Esophagus squamous epithelium (tissue), 5 donors: ENCODE measurements at regions not wholly inside any gene's neighbourhood (a gene's known extent, or its start where the extent isn't known, plus 50 kb on each side); places are given as distances from the start of the nearest gene placed in this dataset.

ENCODE experiments used
- DNase-seq: peaks from one replicate; lab custom pipeline; 2025; lab: John Stamatoyannopoulos, UW
- H3K27ac ChIP-seq, 4 donors: fragments of 200-600 bp; sonication (generic); one replicate each; pipeline ENCODE4 v1.5.1; 2016 to 2019; ENCODE audit warnings: mild to moderate bottlenecking in 1 of 4
- H3K27me3 ChIP-seq, 4 donors: fragments of 200-600 bp; sonication (generic); 1 replicate in 3 of 4; 2 replicates in 1 of 4; pipeline versions ENCODE4 v1.5.1 to v1.6.0; 2017 to 2021; ENCODE audit warnings: antibody characterized with exemption in 1 of 4
- H3K36me3 ChIP-seq, 3 donors: fragments of 200-600 bp; sonication (generic); one replicate each; pipeline ENCODE4 v1.5.1; 2016 to 2019
- H3K4me1 ChIP-seq, 3 donors: fragments of 200-600 bp; sonication (generic); one replicate each; pipeline ENCODE4 v1.5.1; 2017 to 2019
- H3K4me3 ChIP-seq, 4 donors: fragments of 200-600 bp; sonication (generic); 1 replicate in 3 of 4; 2 replicates in 1 of 4; pipeline ENCODE4 v1.5.1; 2016 to 2019; ENCODE audit warnings: mild to moderate bottlenecking in 2 of 4, moderate library complexity in 1 of 4
- H3K9me3 ChIP-seq, 3 donors: fragments of 200-600 bp; sonication (generic); one replicate each; pipeline ENCODE4 v1.5.1; 2016 to 2019
- CTCF ChIP-seq, 6 experiments: fragments of 450-650 bp in 4 of 6; fragments of 200-600 bp in 2 of 6; sonication (generic) in 2 of 6; IDR thresholded peaks; one replicate each; pipeline ENCODE4 v1.5.1; 2016 to 2019; ENCODE audit warnings: antibody characterized with exemption in 6 of 6, mild to moderate bottlenecking in 4 of 6, moderate library complexity in 4 of 6
- POLR2A ChIP-seq, 4 donors: fragments of 450-650 bp; IDR thresholded peaks; one replicate each; pipeline ENCODE4 v1.6.1; 2017; ENCODE audit warnings: antibody characterized with exemption in 4 of 4, mild to moderate bottlenecking in 4 of 4, moderate library complexity in 3 of 4
- WGBS, 2 donors: methylation state at CpG; one replicate each; pipeline ENCODE4 v1.1.5; 2018; 5-methylcytosine and 5-hydroxymethylcytosine counted together
- intact Hi-C: fragments of 100-400 bp; cut with DNase I; formaldehyde crosslinking; loops from one replicate; pipeline ENCODE4 v1.15.0; 2022
- donor health status: DM: yes; HTN: yes; CAD: no.

GRCh38 chr18:65093346-65093745, 657.5 kb upstream of the CDH7 start:
- no peak for DNase-seq
- Histone ChIP-seq H3K27me3 (no peaks in the 10 kb centered on the region), H3K27ac (no peak overlapping the region), H3K4me3 (no peak overlapping the region), H3K4me1 (no peaks in the 10 kb centered on the region), H3K36me3 (no peaks in the 10 kb centered on the region), H3K9me3 (no peaks in the 10 kb centered on the region)
- no peak for TF ChIP-seq CTCF (IDR thresholded peaks at IDR 0.05)
- no peak for TF ChIP-seq POLR2A (IDR thresholded peaks at IDR 0.05)
- WGBS, 2 donors = 80 to 87% methylated on average over 4 of the region's 4 CpGs
- intact Hi-C loops = no loop called here

- DNase-seq = no peak
- Histone ChIP-seq H3K27ac (no peak overlapping the region), H3K4me1 (no peaks in the 10 kb centered on the region), H3K4me3 (no peak overlapping the region), H3K36me3 (no peaks in the 10 kb centered on the region), H3K9me3 (no peaks in the 10 kb centered on the region), H3K27me3 (no peaks in the 10 kb centered on the region)
- WGBS, 2 donors = 19 to 25% methylated on average over 4 of the region's 4 CpGs
- intact Hi-C loops = no loop called here
- no peak for TF ChIP-seq CTCF (IDR thresholded peaks at IDR 0.05)
- no peak for TF ChIP-seq POLR2A (IDR thresholded peaks at IDR 0.05)
Measured at GRCh38 chr18:65091744-65092329, 659.0 kb upstream of the CDH7 start.

- H3K36me3 ChIP-seq = no peaks in the 10 kb centered on the region
- intact Hi-C loops = no loop called here
- no peak overlapping the region for H3K4me3 ChIP-seq
- H3K9me3 ChIP-seq = no peaks in the 10 kb centered on the region
- no peaks in the 10 kb centered on the region for H3K27me3 ChIP-seq
- TF ChIP-seq POLR2A (IDR thresholded peaks at IDR 0.05) (no peak), CTCF (IDR thresholded peaks at IDR 0.05) (no peak)
- WGBS, 2 donors = 50 to 52% methylated on average over 5 of the region's 5 CpGs
- H3K27ac ChIP-seq = no peak overlapping the region
- H3K4me1 ChIP-seq = no peaks in the 10 kb centered on the region
- no peak for DNase-seq
Measured at GRCh38 chr18:65082907-65083306, 667.9 kb upstream of the CDH7 start.

GRCh38 chr18:65081786-65082185, 669.0 kb upstream of the CDH7 start:
- no peak overlapping the region for H3K27ac ChIP-seq
- H3K36me3 ChIP-seq = no peaks in the 10 kb centered on the region
- H3K4me1 ChIP-seq = no peaks in the 10 kb centered on the region
- H3K9me3 ChIP-seq = no peaks in the 10 kb centered on the region
- intact Hi-C loops = no loop called here
- TF ChIP-seq CTCF (IDR thresholded peaks at IDR 0.05) (no peak), POLR2A (IDR thresholded peaks at IDR 0.05) (no peak)
- H3K4me3 ChIP-seq = no peak overlapping the region
- no peaks in the 10 kb centered on the region for H3K27me3 ChIP-seq
- 39 to 56% methylated on average over 3 of the region's 3 CpGs for WGBS, 2 donors
- no peak for DNase-seq

- no peak for DNase-seq
- Histone ChIP-seq H3K27me3 (no peaks in the 10 kb centered on the region), H3K27ac (no peak overlapping the region), H3K4me1 (no peaks in the 10 kb centered on the region), H3K9me3 (no peaks in the 10 kb centered on the region), H3K36me3 (no peaks in the 10 kb centered on the region), H3K4me3 (no peak overlapping the region)
- intact Hi-C loops = no loop called here
- 62 to 82% methylated on average over 3 of the region's 3 CpGs for WGBS, 2 donors
- TF ChIP-seq POLR2A (IDR thresholded peaks at IDR 0.05) (no peak), CTCF (IDR thresholded peaks at IDR 0.05) (no peak)
Measured at GRCh38 chr18:65073060-65073550, 677.7 kb upstream of the CDH7 start.
